CD4-positive, alpha-beta T cell treated with Interleukin-17A for 4 hours (primary cell): ENCODE measurements at regions not wholly inside any gene's neighbourhood (a gene's known extent, or its start where the extent isn't known, plus 50 kb on each side); places are given as distances from the start of the nearest gene placed in this dataset.
"Not testable (repeated sequence)": the region's sequence is repeated elsewhere in the genome, so short reads cannot be mapped to it uniquely, and the experiment has no call there.

Source experiments
- DNase-seq: peaks from one replicate; pipeline ENCODE4 v3.0.0-alpha.2; 2020; ENCODE audit warnings: mixed read lengths

GRCh38 chr16:31581065-31581464 is 53.4 kb downstream of the AHSP start:
- DNase-seq: not testable (repeated sequence)

GRCh38 chr16:31601737-31602384 is 74.2 kb downstream of the AHSP start:
- DNase-seq: not testable (repeated sequence)

- DNase-seq: no peak
Measured at GRCh38 chr16:31618130-31618529, 90.4 kb downstream of the AHSP start.

- DNase-seq: no peak
Measured at GRCh38 chr16:31636433-31636832, 108.7 kb downstream of the AHSP start.

GRCh38 chr16:31641279-31641678 is 113.6 kb downstream of the AHSP start:
- no peak for DNase-seq

GRCh38 chr16:31655674-31656073 is 128.0 kb downstream of the AHSP start:
- DNase-seq: not testable (repeated sequence)

- no peak for DNase-seq
Measured at GRCh38 chr16:31664683-31665482, 137.2 kb downstream of the AHSP start.

- no peak for DNase-seq
Measured at GRCh38 chr16:31674686-31675085, 147.0 kb downstream of the AHSP start.

- DNase-seq: no peak
Measured at GRCh38 chr16:31676731-31677130, 149.0 kb downstream of the AHSP start.

GRCh38 chr16:31678649-31679325 is 151.1 kb downstream of the AHSP start:
- no peak for DNase-seq

- DNase-seq: not testable (repeated sequence)
Measured at GRCh38 chr16:31689331-31689730, 161.6 kb downstream of the AHSP start.

- not testable (repeated sequence) for DNase-seq
Measured at GRCh38 chr16:31692338-31692737, 164.6 kb downstream of the AHSP start.

GRCh38 chr16:31693733-31694132 is 166.0 kb downstream of the AHSP start:
- no peak for DNase-seq

GRCh38 chr16:31694461-31694860 is 166.8 kb downstream of the AHSP start:
- no peak for DNase-seq

GRCh38 chr16:31695667-31696066 is 168.0 kb downstream of the AHSP start:
- DNase-seq: peak; percentile 56

- DNase-seq: no peak
Measured at GRCh38 chr16:31696968-31697743, 169.5 kb downstream of the AHSP start.

- DNase-seq: no peak
Measured at GRCh38 chr16:31697744-31698125, 170.0 kb downstream of the AHSP start.

- DNase-seq: no peak
Measured at GRCh38 chr16:31698901-31699300, 171.2 kb downstream of the AHSP start.

- no peak for DNase-seq
Measured at GRCh38 chr16:31699601-31700000, 171.9 kb downstream of the AHSP start.

GRCh38 chr16:31700200-31700529 is 172.5 kb downstream of the AHSP start:
- DNase-seq: no peak

GRCh38 chr16:31700530-31701388 is 172.8 kb upstream of the ZNF267 start:
- peak; percentile 88 for DNase-seq

GRCh38 chr16:31701734-31702133 is 171.9 kb upstream of the ZNF267 start:
- DNase-seq: no peak
